ENCODE measurements at regions not wholly inside any gene's neighbourhood (a gene's known extent, or its start where the extent isn't known, plus 50 kb on each side); places are given as distances from the start of the nearest gene placed in this dataset.
"Not testable (repeated sequence)": the region's sequence is repeated elsewhere in the genome, so short reads cannot be mapped to it uniquely, and the experiment has no call there.

GRCh38 chr14:89660625-89661233, 243.7 kb upstream of the FOXN3 start:
- TF ChIP-seq CTCF (conservative IDR thresholded peaks at IDR 0.05; ENCODE audit: low read depth, low read length); EZH2 (IDR thresholded peaks at IDR 0.05; ENCODE audit: borderline replicate concordance, low read depth, low read length, poor library complexity, severe bottlenecking): not testable (repeated sequence)
